Left ventricle myocardium superior (tissue), 1 donor: ENCODE measurements at regions not wholly inside any gene's neighbourhood (a gene's known extent, or its start where the extent isn't known, plus 50 kb on each side); places are given as distances from the start of the nearest gene placed in this dataset.
"Not testable (repeated sequence)": the region's sequence is repeated elsewhere in the genome, so short reads cannot be mapped to it uniquely, and the experiment has no call there.

ENCODE experiments used
- ATAC-seq: fragments of 200-7000 bp; cut with Tn5 transposase; one replicate; pipeline ENCODE4 v1.9.1; 2020; ENCODE audit warnings: mild to moderate bottlenecking, moderate library complexity
- DNase-seq: peaks from one replicate; pipeline ENCODE4 v3.0.0-alpha.2; 2020
- intact Hi-C: fragments of 100-400 bp; cut with micrococcal nuclease; formaldehyde crosslinking; loops from one replicate; pipeline ENCODE4 v1.11.0; 2022
- donor health status: DM: no; HTN: yes; CAD: no; lungs with severe emphysema.

DNA sequence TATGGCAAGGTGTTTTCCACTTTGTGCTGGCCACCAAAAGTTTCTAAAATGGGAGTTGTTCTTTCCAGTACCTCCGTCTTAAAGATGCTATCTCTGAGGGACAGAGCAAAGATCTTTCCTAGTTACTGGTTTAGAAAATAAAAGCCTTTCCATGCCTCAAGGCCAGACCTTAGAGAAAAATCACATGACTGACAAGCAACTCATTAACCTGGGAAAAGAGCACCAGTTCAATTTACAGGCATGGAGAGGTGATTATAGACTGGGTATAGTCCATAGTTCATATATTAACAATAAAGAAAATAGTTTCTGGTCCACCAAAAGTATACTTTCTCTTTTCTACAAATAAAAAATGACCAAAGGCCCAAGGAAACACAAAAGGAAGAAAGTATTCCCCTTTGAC, 230.7 kb downstream of the TOX3 start:
- no peak for DNase-seq
- ATAC-seq: no peak
- intact Hi-C loops: no loop called here

DNA sequence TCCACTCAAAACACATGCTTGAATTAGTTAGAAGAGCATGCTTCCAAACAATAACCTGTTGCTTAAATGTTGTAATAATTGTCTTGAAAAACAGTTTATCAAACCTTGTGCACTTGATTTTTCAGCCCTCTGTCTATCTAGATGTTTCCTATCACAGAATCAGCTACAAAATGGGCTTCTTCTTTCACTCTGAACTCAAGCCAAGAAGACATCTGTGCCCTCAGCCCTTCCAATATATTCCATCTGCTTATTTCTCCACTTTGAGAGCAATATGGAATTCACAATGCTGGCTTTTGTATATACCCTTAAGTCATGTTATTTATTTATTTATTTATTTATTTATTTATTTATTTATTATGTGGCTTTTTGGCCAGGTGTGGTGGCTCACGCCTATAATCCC, 234.2 kb downstream of the TOX3 start:
- intact Hi-C loops: no loop called here
- DNase-seq: no peak
- no peak for ATAC-seq

DNA sequence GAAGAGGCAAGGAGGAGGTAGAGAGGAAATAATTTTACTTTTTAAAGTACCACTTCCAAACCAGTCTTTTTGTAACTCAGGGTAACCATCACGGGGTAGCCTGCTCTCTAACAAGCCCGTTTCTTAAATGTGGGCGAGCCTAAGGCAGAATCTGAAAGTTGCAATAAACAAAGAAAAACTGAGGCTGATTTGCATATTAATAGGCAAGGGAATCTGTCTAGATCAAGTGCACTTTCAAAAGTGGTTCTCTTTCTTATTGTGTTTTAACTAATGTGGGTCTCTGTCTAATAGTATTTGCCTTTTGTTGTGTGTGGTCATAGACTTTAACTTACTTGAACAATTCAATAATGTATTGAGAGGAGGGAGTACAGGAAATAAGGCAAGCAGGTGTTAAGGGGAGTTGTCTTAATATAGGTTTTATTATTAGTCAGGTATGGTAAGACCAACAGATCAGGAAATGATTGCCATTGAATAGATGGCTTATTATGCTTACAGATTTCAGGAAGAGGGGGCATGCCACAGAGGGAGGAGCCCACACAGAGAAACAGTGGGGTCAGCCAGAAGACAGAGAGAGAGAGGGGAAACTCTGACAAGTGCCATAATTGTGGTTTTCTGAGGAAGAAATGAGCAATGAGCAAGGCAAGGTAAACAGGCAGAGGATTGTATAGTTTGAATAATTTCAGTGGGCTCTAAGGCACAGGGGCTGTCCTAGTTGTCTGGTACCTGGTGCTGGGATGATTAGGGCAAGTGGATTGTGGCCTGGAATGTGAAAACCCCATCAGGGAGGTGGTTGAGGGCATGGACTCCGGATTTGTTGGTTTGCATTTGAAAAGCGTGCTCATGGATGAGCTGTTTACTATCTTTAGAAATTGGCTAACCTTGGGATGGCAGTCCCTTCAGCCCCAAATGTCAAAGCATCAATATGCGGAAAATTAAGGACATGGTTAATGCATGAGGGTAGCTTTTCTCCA, 237.2 kb downstream of the TOX3 start:
- DNase-seq (no peak), ATAC-seq (no peak)
- intact Hi-C loops: no loop called here

DNA sequence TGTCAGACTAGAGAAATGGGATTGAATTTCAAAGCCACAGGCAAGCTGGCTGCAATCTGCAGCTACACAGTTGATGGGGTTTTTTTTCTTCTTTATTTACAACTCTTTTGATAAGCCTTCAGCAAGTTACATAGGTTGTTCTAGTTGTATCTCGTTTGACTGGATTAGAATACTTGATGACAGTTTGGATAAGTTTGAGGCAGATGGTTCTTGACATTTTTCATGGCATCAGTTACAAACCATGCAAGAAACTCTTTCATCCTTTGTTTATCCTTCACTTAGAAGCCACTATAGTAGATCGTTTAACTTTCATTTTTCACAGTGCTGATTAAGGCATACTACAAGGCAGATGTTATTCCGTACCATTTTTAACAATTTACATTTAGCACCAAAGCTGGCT, 238.9 kb downstream of the TOX3 start:
- ATAC-seq: no peak
- intact Hi-C loops: no loop called here
- no peak for DNase-seq

DNA sequence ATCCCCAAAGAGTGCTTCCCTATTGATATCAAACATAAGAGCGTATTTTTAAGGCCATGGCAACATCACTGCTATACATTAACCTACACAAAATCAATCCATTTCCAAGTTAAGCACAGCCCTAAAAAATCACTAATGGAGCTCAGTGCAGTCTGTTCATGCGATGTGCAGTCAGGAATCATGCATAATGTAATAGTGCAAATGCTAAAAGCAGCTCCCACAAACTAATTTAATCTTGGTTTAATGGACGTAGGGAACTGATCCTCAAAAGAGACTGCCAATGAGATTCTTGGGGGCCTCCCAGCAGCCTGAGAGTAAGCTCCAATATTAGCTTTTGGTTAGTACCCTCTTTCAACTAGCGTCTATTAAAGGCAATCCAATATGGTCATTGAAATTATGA, 245.9 kb downstream of the TOX3 start:
- ATAC-seq (no peak), DNase-seq (no peak)
- intact Hi-C loops: no loop called here

DNA sequence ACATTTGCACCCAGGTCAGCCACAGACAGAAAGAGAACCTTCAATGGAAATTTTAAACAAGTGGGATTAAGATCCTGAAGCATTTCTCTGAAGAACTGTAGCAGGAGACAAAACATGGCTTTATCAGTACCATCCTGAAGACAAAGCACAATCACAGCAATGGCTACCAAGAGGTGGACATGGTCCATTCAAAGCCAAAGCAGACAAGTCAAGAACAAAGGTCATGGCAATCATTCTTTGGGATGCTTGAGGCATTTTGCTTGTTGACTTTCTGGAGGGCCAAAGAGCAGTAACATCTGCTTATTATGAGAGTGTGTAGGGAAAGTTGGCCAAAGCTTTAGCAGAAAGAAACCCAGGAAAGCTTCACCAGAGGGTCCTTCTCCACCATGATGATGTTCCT, 248.2 kb downstream of the TOX3 start:
- ATAC-seq (no peak), DNase-seq (no peak)
- intact Hi-C loops: no loop called here

DNA sequence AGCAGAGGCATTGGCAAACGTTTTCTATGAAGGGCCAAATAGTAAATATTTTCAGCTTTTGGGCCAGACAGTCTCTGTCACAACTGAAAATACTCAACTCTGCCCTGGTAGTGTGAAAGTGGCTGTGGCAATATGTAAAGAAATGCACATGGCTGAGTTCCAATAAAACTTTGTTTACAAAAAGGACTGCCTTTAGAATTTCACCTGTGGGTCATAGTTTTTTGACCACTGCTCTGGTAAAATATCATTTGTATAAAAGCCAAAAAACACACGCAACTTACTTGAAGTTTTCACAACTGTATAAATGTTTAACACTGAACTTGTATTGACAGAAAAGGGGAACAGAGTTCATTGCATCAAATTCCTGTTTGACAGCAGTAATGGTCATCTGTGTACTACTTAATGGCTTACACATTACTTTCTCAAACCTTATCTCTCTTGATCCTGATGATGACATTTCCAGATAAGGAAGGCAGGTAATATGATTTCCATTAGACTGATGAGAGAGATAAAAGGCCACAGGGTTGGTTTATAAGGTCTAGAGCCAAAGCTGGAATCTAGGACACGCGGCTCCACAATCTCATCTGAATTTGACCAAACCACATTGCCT, 250.1 kb downstream of the TOX3 start:
- ATAC-seq, intact Hi-C loops, DNase-seq: not testable (repeated sequence)

DNA sequence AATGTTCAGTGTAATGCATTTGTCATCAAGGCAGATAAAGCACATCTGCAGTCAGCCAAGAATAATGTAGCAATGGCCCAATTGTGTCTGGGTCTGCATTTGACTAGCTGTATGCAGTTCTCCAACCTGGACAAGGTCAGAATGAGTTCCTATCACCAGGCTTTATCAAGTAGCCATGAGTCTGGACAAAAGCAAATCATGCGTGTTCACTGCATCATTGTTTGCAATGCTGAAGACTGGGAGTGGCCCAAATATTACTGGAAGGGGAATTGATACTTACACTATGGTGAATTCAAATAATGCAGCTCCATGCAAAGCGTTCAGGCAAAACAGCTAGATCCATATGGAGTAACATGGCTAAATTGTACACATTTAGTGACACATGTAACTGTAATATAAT, 250.9 kb downstream of the TOX3 start:
- DNase-seq (no peak), ATAC-seq (no peak)
- intact Hi-C loops: no loop called here

DNA sequence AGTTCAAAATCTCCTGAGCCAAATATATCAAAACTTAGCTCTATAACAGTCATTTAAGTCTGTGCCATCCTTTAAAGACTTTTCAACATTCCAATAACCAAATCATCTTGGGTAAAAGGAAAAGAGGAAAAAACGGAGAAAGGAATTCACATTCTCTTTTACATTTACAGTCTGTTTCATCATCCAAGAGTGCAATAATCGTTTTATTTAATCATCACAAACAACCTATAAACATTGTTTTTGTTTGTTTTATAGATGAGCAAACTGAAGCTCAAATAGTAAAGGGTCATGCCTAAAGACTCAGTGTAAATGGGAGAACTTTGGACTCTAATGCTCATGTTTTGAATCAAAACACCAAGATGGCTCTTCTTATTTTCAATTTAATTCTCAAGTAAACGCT, 252.3 kb downstream of the TOX3 start:
- DNase-seq (no peak), ATAC-seq (no peak)
- intact Hi-C loops: no loop called here

DNA sequence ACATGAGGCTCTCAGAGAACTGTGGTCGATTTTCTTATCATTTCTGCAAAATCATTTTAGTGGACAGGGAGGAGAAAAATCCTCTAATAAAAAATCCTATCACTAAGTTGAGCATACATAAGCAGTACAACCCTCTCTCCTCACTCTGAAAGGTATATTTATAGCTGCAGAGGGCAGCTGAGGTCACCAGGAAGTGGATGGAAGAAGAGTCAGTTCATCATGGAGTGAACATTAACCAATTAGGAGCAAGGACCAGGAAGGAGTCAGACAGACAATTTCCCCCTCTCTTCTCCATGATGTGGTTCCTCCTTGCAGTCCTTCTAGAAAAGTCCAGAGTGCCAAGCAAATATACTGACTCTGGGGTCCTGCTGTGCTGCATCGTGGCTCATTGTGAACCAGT, 253.7 kb downstream of the TOX3 start:
- DNase-seq (no peak), ATAC-seq (no peak)
- intact Hi-C loops: no loop called here

DNA sequence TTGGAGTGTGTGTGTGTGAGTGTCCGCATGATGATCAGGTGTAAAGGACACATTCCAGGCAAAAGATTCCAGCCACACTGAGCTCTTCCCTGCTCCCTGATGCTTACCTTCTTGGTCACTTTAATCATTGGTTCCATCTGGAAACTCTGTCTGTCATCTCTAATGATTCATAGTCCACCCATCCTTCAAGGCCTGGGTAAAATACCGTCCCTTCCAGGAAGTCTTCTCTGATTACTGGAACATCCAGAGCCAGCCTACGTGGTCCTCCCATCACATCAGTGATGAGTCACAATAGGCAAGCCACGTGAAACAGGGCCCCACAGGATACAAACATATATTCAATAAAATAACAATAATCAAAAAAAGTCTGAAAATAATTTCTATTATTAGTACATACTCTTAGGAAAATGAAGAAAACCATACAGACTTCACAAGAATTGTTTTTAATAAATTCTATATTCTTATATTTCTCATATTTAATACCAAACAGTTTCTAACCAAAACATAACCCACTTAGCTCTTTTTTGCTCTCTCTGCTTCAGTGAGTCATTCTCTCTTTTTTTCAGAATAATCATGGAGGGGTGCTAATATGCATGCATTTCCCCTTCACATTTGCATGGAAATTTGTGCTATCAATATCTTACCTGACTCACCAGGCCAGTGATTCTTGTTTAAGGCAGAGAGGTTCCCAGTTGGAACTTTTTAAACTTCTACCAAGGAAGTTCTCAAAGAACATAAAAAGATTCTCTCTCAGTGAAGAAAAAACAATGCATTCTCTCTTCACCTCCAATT, 263.2 kb downstream of the TOX3 start:
- ATAC-seq (no peak), DNase-seq (no peak)
- intact Hi-C loops: no loop called here

DNA sequence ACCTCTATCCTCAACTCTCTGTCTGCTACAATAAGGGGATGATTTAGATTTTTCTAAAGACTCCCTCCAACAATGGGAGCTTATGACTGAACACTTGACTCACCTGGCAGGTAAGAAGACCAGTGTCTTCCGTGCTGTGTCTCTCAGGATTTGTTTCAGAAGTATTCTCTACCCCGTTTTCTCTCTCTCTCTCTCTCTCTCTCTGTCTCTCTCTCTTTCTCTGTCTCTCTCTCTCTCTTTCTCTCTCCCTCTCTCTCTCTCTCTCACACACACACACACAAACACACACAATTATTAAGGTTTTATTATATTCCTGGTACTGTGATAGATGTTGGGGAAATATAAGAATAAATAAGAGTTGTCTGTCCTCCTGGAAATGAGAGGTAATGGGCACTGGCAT, 263.9 kb downstream of the TOX3 start:
- no peak for DNase-seq
- intact Hi-C loops: no loop called here
- ATAC-seq: no peak

DNA sequence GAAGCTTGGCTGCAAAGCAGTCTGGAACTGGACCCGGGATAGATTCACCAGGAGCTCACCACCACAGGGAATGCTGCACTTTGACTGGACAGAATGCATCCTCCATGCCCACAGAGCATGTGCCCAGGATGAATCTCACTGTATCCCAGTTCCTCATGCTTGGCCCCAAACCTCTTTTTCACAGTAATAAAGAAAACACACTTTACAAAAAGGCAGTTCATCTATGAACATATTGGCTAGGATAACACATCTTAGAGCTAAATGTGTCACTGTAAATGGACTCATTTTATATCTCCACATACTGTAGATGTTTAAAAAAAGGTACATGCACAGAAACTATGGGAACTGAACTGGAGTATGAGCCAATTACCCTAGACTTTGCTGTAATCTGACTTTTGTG, 266.9 kb downstream of the TOX3 start:
- no peak for DNase-seq
- no peak for ATAC-seq
- intact Hi-C loops: no loop called here

DNA sequence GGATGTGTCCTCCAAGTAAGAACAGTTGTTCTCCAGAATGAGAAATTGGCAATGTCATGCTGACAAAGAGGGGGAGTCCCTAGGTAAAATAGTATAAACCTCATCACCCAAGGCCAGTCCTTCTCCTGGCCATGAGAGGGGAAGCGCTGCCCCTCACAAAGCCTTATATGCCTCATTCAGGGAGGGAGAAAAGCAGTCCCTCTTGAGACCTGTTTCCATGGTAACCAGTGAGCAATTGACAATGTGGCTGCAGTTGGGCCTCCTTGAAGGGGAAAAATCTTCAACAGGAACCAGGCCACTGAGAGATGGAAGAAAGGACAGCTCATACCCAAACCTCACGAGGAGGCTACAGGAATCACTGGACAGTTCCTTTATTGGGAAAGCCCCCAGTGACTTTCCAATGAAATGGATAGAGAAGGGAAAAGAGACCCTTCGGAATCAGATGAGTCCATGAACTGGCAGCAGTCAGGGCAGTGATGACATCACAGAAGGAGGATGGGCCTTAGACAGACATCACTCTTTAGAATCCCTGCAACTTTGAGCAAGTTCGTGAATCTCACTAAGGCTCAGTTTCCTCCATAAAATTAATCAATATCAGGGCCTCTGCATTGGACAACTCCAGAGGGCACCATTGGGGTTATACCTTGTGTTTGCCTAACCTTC, 275.7 kb downstream of the TOX3 start:
- DNase-seq: no peak
- ATAC-seq: no peak
- intact Hi-C loops: no loop called here

DNA sequence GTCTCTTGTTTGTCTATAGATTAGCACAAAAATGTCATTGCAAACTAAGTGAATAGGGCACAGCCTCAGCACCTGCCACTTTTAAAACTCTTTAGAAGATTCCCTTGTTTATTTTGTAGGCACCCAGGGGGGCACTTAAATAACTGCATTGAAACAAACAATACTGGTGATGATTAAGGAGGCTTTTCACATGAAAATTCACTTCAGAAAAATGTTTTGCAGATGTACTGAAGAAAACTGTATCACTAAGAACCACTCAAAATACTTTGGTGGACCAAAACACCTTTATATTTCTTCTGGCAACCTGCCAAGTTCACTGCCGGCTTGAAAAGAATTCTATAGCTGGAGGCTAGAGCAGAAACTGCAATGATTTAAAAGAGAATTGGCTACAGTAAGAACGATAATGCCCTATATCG, 281.5 kb downstream of the TOX3 start:
- ATAC-seq (no peak), DNase-seq (no peak)
- intact Hi-C loops: no loop called here

DNA sequence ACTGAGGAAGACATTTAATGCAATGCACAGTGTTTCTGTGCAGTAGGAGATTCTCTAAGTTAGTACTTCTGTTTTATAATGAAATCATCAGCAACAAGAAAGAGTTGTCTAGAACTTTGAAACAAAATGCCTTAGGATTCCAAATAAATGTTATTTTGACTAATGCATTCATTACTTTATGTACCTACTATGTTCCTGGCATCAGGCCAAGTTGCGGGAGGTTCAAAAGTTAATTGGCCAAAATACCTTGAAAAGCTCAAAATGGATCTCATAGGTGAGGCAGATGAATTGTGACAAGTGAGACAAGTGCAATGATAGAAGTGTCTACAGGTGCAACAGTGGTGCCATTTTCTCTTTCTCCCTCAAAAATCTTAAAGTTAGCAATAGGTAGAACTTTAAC, 289.4 kb downstream of the TOX3 start:
- intact Hi-C loops: no loop called here
- DNase-seq: no peak
- no peak for ATAC-seq

DNA sequence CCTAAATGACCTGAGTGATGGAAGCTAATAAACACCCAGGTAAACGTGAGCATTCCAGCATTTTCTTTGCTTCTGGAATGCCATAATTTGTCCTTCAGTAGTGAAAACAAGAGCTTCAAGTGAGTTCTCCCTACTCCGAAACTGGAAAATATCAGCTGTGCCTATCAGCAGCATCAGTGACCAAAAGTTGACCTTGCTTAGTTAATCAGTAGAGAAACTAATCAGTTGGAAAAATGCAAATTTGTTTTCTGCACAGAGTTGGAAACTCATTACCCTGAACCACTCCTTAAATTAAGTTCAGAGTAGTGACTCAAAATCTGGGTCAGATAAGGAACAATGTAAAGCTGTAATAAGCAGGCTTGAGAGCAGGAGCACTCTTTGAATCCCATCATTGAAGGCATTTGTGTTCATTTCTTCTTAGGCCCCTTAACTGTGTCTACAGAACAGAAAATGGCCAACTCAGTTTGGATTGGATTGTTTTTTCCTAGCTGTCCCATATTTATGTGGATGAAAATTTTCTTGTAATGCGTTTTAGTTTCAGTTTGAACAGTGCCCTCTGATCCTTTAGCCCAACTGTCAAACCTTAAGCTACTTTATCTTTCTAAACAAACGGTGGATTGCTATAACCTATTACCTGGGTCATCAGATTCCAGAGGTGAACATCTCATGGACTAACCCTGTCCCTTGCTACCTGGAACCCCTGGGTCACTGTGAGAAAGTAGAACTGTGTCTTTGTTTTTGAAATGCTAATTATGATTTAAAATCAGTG, 290.4 kb downstream of the TOX3 start:
- DNase-seq: no peak
- intact Hi-C loops: no loop called here
- no peak for ATAC-seq

DNA sequence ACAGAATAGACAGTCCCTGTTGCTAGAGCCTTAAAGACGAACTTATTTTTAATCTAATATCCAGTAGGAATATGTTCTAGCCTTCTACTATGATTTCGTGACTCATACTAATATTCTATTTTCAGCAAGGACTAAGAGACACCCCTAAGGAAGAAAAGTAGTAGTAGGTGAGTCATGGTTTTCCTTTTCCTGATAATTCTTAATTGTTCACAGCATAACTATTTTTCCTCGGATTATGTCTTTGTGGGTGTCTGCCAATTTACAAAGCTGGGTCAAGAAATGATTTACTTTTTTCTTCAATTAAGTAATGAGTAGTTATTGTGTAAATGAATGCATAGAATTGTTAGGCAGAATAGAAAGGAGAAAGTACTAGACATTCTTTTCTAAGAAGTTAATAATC, 292.2 kb downstream of the TOX3 start:
- DNase-seq (no peak), ATAC-seq (no peak)
- intact Hi-C loops: no loop called here

DNA sequence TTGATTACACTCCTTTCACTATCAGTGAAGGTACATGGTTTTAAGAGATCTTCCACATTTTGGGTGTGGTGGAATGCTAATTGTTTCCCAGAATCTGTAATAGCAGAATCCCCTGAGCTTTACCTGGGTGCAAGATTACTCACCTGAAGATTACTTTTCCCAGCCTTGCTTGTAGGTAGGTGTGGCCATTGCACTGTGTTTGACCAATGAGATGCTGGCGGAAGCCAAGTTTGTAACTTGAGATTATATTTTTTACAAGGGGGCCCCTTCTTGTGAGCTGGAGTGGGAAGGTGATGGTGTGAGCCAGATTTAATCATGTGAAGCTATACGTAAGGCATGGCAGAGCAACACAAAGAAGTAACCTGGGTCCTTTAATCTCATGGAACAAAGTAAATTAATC, 294.3 kb downstream of the TOX3 start:
- ATAC-seq (no peak), DNase-seq (no peak)
- intact Hi-C loops: no loop called here
